HL-60 (cell line): ENCODE measurements at regions not wholly inside any gene's neighbourhood (a gene's known extent, or its start where the extent isn't known, plus 50 kb on each side); places are given as distances from the start of the nearest gene placed in this dataset.

Experiments used
- DNase-seq, 2 experiments: peaks; one replicate each; pipeline ENCODE4 v3.0.0-alpha.2; 2010 to 2020; ENCODE audit warnings: low read depth in 1 of 2, low spot score in 1 of 2
- H3K27ac ChIP-seq: fragments of 250-450 bp; sonication (Bioruptor Pico); replicated peaks from 2 replicates; pipeline ENCODE4 v1.5.1; 2020; ENCODE audit warnings: mild to moderate bottlenecking, moderate library complexity
- H3K27me3 ChIP-seq: fragments of 250-450 bp; sonication (Bioruptor Pico); 2 replicates; pipeline ENCODE4 v1.5.1; 2021; ENCODE audit warnings: mild to moderate bottlenecking, moderate library complexity; ENCODE audit not compliant: insufficient read depth, poor library complexity, severe bottlenecking
- H3K4me3 ChIP-seq: replicated peaks from 2 replicates; pipeline ENCODE4 v1.5.1; 2011; ENCODE audit warnings: mild to moderate bottlenecking, control low read depth, low read length; ENCODE audit not compliant: insufficient read depth
- CTCF ChIP-seq: IDR thresholded peaks from one replicate; pipeline ENCODE4 v1.5.1; 2011; ENCODE audit warnings: low read length, control low read depth, inconsistent platforms; ENCODE audit not compliant: insufficient read depth
- GABPA ChIP-seq: IDR thresholded peaks from 2 replicates; pipeline ENCODE4 v1.6.1; 2012; ENCODE audit warnings: low read depth
- POLR2AphosphoS5 ChIP-seq: IDR thresholded peaks from 2 replicates; pipeline ENCODE4 v1.6.1; 2012; ENCODE audit warnings: low read depth
- REST ChIP-seq: IDR thresholded peaks from 2 replicates; pipeline ENCODE4 v1.6.1; 2012; ENCODE audit warnings: low read depth; ENCODE audit not compliant: insufficient replicate concordance
- SPI1 ChIP-seq: IDR thresholded peaks from 2 replicates; pipeline ENCODE4 v1.6.1; 2012; ENCODE audit warnings: low read depth, mild to moderate bottlenecking, borderline replicate concordance

GRCh38 chr3:120544361-120544760 lies 51.8 kb upstream of the NDUFB4 start:
- Histone ChIP-seq H3K27ac (no peak overlapping the region), H3K27me3 (no peaks in the 10 kb centered on the region), H3K4me3 (no peak overlapping the region)
- no peak for DNase-seq
- TF ChIP-seq POLR2AphosphoS5 (no peak), SPI1 (no peak), GABPA (no peak), REST (no peak), CTCF (no peak)

GRCh38 chr3:120536642-120537041 lies 59.5 kb upstream of the NDUFB4 start:
- no peak for DNase-seq

GRCh38 chr3:120532969-120533368 lies 63.2 kb upstream of the NDUFB4 start:
- Histone ChIP-seq H3K27me3 (peaks cover 9% of the 10 kb centered on the region), H3K27ac (no peak overlapping the region), H3K4me3 (no peak overlapping the region)
- TF ChIP-seq GABPA (no peak), SPI1 (no peak), REST (no peak), POLR2AphosphoS5 (no peak), CTCF (no peak)
- DNase-seq = no peak

More at GRCh38 chr3:120536642-120537041, 59.5 kb upstream of the NDUFB4 start:
- H3K4me3 ChIP-seq = no peak overlapping the region
- no peak overlapping the region for H3K27ac ChIP-seq
- no peak for TF ChIP-seq CTCF
- TF ChIP-seq POLR2AphosphoS5 = no peak
- TF ChIP-seq SPI1 = no peak
- no peak for TF ChIP-seq GABPA
- TF ChIP-seq REST = no peak
- H3K27me3 ChIP-seq = peaks cover 4% of the 10 kb centered on the region
